ENCODE measurements at regions not wholly inside any gene's neighbourhood (a gene's known extent, or its start where the extent isn't known, plus 50 kb on each side); places are given as distances from the start of the nearest gene placed in this dataset.
A peak's percentile ranks its signal among the peaks of the same experiment; 100 is the strongest.

DNA sequence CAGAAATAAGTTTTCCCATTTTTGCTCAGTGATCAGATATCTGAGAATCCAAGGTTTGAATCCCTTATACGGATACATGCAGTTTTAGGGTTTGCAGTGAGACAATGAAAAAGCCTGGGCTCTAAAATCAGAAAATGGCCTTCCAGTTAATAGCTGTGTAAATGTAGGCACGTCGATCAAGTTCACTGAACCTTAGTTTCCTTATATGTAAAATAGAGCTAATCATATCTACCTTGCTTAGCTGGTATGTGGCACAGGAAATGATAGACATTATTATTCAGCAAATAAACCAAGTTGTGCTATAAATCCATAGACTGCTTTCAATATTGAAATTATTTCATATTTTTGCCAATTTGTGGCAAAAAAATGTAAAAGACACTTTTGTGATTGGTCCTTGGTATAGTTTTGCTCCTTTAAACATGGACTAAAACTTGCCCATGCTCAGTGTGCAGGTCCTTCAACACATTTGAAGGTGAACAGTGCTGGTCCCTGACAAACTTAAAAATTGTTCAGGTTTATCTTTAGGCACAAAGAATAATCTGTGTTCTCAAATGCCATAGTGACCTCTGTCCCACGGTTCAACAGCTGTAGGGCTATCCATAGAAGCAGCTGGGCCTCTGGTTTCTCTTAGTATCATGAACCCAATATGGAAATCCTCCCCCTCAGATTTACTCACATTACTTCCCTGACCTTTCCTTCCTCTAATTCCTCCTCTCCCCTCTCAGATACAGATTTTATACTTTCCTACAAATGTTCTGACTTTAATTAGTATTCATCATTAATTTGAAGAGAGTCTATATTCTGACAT is 51.0 kb downstream of the CCDC54 start:
- TF ChIP-seq, protein P1, sequence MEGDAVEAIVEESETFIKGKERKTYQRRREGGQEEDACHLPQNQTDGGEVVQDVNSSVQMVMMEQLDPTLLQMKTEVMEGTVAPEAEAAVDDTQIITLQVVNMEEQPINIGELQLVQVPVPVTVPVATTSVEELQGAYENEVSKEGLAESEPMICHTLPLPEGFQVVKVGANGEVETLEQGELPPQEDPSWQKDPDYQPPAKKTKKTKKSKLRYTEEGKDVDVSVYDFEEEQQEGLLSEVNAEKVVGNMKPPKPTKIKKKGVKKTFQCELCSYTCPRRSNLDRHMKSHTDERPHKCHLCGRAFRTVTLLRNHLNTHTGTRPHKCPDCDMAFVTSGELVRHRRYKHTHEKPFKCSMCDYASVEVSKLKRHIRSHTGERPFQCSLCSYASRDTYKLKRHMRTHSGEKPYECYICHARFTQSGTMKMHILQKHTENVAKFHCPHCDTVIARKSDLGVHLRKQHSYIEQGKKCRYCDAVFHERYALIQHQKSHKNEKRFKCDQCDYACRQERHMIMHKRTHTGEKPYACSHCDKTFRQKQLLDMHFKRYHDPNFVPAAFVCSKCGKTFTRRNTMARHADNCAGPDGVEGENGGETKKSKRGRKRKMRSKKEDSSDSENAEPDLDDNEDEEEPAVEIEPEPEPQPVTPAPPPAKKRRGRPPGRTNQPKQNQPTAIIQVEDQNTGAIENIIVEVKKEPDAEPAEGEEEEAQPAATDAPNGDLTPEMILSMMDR (IDR thresholded peaks at IDR 0.05; ENCODE audit: low read depth, low read length, missing control alignments): no peak
- H3K4me3 ChIP-seq (ENCODE audit: low read depth, low read length): no peak overlapping the region
- no peak for DNase-seq (ENCODE audit: low read depth)
- in situ Hi-C loops (cut with HindIII; ENCODE audit: low sequenced_read_pairs): no loop called here

DNA sequence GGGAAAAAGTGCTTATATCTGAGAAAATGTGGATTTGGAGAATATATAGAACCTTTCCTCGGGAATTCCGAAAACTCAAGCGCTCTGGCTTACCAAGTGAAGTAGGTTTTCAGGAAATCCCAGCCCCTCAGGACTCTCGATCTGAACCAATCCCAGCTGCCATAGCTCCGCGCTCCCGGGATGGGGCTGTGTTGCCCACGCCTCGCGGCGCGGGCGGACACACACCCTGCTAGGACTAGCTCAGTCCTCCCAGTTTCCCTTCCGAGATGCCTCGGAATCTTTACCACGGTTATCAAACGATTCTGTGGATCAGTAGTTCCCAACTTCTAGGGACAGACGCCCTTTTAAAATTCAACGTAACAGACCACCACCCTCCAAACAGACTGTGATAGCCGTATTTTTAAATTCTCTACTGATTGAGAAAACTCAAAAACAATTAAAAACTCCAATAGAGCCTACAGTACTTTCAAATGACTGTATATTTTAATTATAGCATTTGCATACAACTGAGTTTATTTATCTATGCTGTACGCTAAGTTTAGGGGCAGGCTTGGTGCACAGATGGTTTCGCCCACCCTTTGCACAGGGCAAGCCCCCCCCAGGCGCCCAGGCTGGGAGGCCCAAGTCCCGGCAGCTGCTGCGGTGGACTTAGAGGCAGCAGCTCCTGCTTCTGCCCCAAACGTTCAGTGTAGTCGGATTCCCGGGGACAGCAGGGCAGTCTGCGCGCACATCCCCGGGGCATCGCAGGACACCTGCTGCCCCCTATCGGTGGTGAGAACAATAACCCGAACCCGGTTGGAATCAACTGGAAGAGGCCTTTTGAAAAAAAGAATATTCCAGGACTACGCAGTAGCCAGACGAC is 52.3 kb downstream of the CCDC54 start:
- H3K4me3 ChIP-seq (ENCODE audit: low read depth, low read length): peak overlapping the region; percentile 44
- in situ Hi-C loops (cut with HindIII; ENCODE audit: low sequenced_read_pairs): no loop called here
- peak; percentile 60 for DNase-seq (ENCODE audit: low read depth)
- TF ChIP-seq, protein P1 (IDR thresholded peaks at IDR 0.05; ENCODE audit: low read depth, low read length, missing control alignments): peak; percentile 90

DNA sequence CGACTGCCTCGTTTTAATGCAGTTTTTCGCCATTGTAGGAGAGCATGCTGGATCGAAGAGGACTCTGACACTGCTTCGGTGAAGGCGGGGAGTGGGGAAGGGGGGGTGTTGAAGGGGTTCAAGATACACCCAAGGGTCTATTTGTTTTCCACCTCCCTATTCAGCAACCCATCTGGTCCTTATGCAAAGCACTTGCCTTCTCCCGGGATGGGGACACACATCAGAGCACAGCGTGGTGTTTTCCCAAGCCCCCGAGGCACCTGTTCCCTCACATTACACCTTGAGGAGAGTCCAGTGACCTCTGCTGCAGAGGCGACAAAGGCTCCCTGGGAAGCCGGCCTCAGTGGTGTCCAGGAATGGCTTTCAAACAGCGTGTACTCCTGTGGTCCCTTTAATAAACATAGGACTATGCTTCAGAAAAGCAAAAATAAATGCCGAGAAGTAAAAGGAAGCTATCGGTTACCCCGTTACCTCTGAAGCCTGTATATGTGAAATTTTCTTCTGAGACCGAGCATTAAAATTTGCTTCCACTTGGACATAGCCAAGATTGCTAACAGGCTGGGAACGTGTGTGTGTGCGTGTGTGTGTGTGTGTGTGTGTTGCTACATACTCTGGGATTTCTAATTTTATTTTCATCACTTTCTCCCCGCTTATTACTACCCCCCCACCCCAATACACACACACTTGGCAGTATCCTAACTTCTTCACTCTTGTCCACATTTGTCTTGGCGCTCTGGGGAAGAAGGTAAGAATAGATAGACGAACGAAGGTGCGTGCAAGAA is 53.2 kb downstream of the CCDC54 start:
- in situ Hi-C loops (cut with HindIII; ENCODE audit: low sequenced_read_pairs): no loop called here
- no peak for DNase-seq (ENCODE audit: low read depth)
- H3K4me3 ChIP-seq (ENCODE audit: low read depth, low read length): peak overlapping the region; percentile 67
- TF ChIP-seq, protein P1 (IDR thresholded peaks at IDR 0.05; ENCODE audit: low read depth, low read length, missing control alignments): no peak

DNA sequence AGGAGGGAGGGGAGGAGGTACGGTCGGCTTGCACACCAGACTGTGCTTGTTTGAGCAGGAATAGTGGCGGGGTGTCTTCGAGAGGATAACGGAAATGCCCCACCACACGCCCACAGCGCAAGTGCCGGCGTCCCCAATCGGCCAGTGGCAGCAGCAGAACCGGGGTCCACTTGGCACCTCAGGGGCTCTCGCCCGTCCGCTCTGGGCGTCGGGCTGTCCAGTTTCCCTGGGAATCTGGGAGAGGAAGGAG is 53.7 kb downstream of the CCDC54 start:
- peak overlapping the region; percentile 67 for H3K4me3 ChIP-seq (ENCODE audit: low read depth, low read length)
- TF ChIP-seq, protein P1 (IDR thresholded peaks at IDR 0.05; ENCODE audit: low read depth, low read length, missing control alignments): no peak
- no peak for DNase-seq (ENCODE audit: low read depth)
- in situ Hi-C loops (cut with HindIII; ENCODE audit: low sequenced_read_pairs): no loop called here

DNA sequence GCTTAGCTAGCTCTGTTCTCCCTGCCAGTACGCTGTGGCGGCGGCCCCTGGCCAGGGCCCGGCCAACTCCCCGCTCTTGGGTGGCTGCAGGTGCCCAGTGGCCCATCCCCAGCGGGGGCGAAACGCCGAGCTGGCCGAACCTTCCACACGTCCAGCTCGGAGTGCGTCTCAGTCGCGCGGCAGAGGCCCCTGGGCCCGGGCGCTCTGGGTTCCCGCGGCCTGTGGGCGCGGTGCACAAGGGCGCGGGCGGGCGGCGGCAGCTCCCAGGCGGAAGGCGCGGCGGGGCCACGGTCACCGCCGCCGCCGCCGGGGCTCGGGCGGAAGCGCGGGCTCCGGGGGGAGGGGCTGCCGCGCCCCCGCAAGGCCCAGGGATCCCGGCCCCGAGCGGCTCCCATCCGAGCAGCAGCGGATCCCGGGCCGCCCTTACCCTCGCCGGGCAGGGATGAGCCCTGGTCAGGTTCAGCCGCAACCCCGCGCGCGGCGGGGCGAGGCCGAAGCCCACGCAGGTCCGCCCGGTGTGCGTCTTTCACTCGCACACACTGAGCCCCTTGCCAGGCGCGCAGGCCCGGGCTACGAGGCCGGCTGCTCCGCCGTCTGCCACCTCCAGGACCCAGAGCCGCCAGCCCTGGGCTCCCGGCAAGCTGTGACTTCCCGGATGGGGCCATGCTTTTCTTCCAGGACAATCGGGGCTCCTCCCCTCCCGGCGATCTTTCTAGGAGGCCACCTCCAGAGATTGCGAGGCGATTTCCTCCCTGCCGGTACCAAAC is 54.2 kb downstream of the CCDC54 start:
- in situ Hi-C loops (cut with HindIII; ENCODE audit: low sequenced_read_pairs): no loop called here
- peak; percentile 24 for DNase-seq (ENCODE audit: low read depth)

More for the DNA sequence above, 54.2 kb downstream of the CCDC54 start:
- peak overlapping the region; percentile 67 for H3K4me3 ChIP-seq (ENCODE audit: low read depth, low read length)
- TF ChIP-seq, protein P1 (IDR thresholded peaks at IDR 0.05; ENCODE audit: low read depth, low read length, missing control alignments): no peak
